Astrocyte of the cerebellum (primary cell): ENCODE measurements at regions not wholly inside any gene's neighbourhood (a gene's known extent, or its start where the extent isn't known, plus 50 kb on each side); places are given as distances from the start of the nearest gene placed in this dataset.

Experiments
- DNase-seq: peaks from one replicate; pipeline ENCODE4 v3.0.0-alpha.2; 2011; ENCODE audit warnings: low read depth
- H3K4me3 ChIP-seq: 2 replicates; pipeline ENCODE4 v1.5.1; 2011; ENCODE audit warnings: mild to moderate bottlenecking, low read depth, low read length, moderate library complexity
- in situ Hi-C: cut with HindIII; loops from 2 replicates; pipeline ENCODE4 v1.10.0; 2017; ENCODE audit warnings: low sequenced_read_pairs
- TF ChIP-seq, protein P1 (sequence below): IDR thresholded peaks from 2 replicates; pipeline ENCODE4 v1.5.1; 2012; ENCODE audit warnings: low read length, low read depth, moderate library complexity, mild to moderate bottlenecking; ENCODE audit errors: missing control alignments

GRCh38 chr15:47541562-47541961, 175.7 kb upstream of the SEMA6D start:
- no peak for DNase-seq
- no peak overlapping the region for H3K4me3 ChIP-seq
- TF ChIP-seq, protein P1, sequence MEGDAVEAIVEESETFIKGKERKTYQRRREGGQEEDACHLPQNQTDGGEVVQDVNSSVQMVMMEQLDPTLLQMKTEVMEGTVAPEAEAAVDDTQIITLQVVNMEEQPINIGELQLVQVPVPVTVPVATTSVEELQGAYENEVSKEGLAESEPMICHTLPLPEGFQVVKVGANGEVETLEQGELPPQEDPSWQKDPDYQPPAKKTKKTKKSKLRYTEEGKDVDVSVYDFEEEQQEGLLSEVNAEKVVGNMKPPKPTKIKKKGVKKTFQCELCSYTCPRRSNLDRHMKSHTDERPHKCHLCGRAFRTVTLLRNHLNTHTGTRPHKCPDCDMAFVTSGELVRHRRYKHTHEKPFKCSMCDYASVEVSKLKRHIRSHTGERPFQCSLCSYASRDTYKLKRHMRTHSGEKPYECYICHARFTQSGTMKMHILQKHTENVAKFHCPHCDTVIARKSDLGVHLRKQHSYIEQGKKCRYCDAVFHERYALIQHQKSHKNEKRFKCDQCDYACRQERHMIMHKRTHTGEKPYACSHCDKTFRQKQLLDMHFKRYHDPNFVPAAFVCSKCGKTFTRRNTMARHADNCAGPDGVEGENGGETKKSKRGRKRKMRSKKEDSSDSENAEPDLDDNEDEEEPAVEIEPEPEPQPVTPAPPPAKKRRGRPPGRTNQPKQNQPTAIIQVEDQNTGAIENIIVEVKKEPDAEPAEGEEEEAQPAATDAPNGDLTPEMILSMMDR: no peak
- in situ Hi-C loops: no loop called here

DNA sequence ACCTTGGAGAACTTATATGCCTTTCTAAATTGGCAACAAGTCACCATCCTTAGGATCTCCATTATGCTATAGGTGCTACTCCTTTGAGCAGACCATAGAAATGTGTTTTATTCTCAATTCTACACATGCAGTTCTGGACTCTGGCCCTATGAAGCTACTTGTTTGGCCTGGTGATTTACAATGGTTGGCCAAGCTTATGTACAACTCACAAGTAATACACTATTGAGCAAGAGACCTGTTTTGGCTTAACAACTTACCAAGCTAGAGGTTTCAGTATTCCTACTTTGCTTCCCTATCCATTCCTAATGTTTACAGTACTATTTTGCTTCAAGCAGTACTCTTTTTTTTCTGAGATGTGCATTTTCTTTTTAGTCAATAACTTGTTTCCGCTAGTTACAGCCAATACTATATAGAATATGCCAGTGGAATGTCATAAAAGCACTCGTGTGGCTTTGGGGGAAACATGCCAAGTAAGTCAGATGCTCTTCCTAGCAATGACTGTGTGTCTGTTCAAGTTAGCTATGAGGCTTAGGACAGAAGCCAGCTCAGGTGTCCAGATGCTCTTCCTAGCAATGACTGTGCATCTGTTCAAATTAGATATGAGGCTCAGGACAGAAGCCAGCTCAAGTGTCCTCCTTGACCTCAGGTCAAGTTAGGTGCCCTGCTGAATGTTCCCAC, 174.9 kb upstream of the SEMA6D start:
- DNase-seq: no peak
- in situ Hi-C loops: no loop called here
- H3K4me3 ChIP-seq: no peak overlapping the region
- TF ChIP-seq, protein P1: no peak

DNA sequence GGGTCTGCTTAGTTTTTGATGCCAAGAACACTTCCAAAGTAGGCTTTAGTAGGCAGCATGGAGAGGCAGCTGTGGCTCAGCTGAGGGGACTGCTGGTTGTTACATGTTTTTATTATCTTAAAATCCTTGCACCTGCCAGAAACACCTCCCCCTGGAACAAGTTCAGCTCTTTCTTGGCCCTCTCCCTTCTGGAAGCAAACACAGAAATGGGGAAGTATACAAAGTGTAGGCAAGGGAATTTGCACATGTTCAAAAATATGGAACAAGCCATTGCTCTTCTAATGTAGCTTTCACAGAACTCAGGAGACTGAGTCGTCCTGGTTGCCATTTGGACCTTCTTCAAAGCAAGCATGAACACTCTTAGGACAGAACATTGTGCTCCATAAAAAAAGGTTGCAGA, 169.1 kb upstream of the SEMA6D start:
- no peak for DNase-seq
- TF ChIP-seq, protein P1: no peak
- in situ Hi-C loops: no loop called here
- H3K4me3 ChIP-seq: no peak overlapping the region

DNA sequence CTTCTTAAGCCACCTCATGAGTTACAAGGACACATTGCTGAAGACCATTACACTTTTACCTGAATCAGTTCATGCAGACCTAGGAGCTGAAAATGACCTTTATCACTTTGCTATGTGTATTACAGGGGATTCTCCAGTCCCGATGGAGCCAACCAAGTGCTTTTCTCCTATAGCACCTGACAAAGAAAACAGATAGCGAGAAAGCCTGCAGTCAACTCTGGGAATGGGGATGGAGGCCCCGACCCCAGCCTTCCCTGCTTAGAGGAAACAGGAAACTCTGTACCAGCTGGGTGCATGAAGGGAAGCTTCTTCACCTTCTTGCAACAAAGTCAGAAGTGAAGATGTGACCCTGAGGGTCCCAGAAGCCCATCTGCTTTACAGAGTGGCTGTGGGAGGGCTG, 168.3 kb upstream of the SEMA6D start:
- no peak overlapping the region for H3K4me3 ChIP-seq
- TF ChIP-seq, protein P1: no peak

GRCh38 chr15:47551079-47551478, 166.2 kb upstream of the SEMA6D start:
- in situ Hi-C loops: no loop called here
- no peak overlapping the region for H3K4me3 ChIP-seq
- TF ChIP-seq, protein P1: peak; percentile 13
- DNase-seq: no peak

More for the DNA sequence above, 168.3 kb upstream of the SEMA6D start:
- in situ Hi-C loops: no loop called here
- DNase-seq: no peak

DNA sequence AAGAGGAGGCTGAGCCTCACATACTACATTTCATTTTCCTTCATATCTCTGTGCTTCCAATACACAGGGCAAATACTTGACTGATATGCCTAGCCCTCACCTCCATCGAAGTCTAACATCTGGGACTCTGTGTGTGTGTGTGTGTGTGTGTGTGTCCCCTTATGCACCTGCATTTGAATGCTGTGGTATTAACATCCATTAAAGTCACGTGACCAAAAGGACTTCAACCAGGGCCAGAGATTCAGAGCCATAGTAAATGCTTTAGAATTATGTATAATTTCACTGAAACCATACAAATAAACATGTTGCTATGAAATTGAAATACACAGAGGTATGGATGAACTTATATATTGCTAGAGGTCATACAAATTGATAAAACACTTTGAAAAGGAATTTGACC, 165.8 kb upstream of the SEMA6D start:
- in situ Hi-C loops: no loop called here
- no peak overlapping the region for H3K4me3 ChIP-seq
- TF ChIP-seq, protein P1: no peak
- no peak for DNase-seq
